ENCODE measurements at regions not wholly inside any gene's neighbourhood (a gene's known extent, or its start where the extent isn't known, plus 50 kb on each side); places are given as distances from the start of the nearest gene placed in this dataset.

DNA sequence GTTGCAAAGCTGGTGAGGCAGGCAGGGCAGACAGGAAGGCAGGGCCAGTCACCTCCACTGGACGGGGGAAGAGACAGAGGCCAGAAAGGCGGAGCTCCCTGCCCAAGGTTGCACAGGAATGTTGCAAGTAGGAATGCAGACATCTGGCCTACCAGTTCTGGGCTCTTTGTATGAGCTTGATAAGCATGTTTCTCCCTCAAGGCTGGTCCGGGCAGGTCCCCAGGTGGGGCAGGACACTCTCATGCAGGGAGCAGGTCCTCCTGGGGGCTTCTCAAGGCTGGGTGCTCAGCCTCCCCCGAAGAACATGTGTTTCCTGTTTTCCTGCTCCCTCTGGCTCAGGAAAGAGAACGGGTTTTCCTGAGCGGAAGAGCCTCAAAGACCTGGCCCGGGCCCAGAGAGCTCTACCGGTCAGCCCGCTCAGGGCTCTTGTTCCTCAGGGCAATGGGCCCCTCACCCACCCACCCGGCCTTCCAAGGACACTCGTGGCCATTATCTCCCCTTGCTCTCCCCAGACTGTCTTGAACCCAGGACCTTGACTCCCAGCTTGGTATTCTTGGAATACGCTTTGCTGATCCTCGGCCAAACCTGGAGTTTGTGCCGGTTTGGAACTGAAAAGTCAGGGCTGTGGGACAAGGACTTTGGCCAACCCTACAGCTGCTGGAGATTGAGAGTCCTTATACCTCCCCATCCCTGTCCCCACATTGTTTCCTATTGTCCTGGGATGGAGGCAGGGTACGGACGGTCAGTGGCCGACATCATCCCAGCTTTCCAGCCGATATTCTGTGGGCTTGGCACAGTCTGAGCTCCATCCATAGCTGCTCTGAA lies 87.7 kb upstream of the HAAO start:
- H3K4me3 ChIP-seq (ENCODE audit: low read depth, low read length): no peak overlapping the region
- no peak for DNase-seq (ENCODE audit: low read depth)
- no peak for TF ChIP-seq MYC (IDR thresholded peaks at IDR 0.05; ENCODE audit: low read depth, low read length)

DNA sequence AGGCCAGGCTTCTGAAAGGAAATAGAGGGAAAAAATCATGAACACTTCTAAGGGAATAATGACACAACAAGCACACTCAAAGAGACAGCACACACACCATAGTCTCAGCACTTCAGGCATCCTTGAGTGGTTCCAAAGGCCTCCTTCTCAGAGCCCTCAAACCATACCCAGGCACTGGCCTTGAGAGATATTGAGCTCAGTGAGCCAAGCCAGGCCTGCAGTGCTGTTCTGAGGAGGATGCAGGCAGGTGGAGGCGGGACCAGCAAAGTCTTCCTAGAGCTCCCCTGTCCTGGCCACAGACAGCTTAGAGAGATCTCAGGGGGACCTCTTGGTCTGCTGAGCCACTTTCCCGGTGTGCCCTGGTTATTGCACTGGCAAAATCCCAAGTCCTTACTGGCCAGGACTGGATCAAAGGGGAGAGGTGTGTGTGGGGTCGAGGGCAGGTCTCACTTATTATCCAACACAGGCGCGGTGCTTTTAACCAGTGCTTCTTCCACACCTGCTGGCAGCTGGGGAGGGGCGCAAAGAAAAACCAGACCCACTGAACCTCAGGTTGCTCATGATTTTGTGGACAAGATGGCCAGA lies 86.8 kb upstream of the HAAO start:
- no peak for DNase-seq (ENCODE audit: low read depth)
- TF ChIP-seq POLR2A (IDR thresholded peaks at IDR 0.05; ENCODE audit: extremely low read depth, insufficient read length) (no peak), CTCF (IDR thresholded peaks at IDR 0.05; ENCODE audit: low read depth, low read length) (no peak), MYC (IDR thresholded peaks at IDR 0.05; ENCODE audit: low read depth, low read length) (no peak), MAX (IDR thresholded peaks at IDR 0.05; ENCODE audit: low read depth, low read length) (no peak)
- no peak overlapping the region for H3K4me3 ChIP-seq (ENCODE audit: low read depth, low read length)

DNA sequence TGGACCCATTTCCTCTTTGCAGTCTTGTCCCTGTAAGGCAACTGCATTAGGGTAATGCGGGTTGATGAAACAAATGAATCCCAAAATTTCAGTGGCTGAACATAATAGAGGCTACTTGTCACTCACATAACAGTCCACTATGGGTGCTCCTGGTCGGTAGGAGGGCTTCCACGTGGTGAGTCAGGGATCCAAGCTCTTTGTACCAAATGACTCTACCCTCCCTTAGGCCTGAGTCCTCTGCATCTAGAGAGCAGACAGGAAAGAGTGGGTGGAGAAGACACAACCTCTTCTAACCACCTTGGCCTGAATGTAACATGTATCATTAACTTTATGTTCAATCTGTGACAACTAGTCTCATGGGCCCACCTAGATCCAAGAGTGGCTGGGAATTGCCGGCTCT lies 86.2 kb upstream of the HAAO start:
- DNase-seq (ENCODE audit: low read depth): no peak
- TF ChIP-seq POLR2A (IDR thresholded peaks at IDR 0.05; ENCODE audit: extremely low read depth, insufficient read length) (no peak), CTCF (IDR thresholded peaks at IDR 0.05; ENCODE audit: low read depth, low read length) (no peak), MAX (IDR thresholded peaks at IDR 0.05; ENCODE audit: low read depth, low read length) (no peak), MYC (IDR thresholded peaks at IDR 0.05; ENCODE audit: low read depth, low read length) (no peak)
- H3K4me3 ChIP-seq (ENCODE audit: low read depth, low read length): no peak overlapping the region

DNA sequence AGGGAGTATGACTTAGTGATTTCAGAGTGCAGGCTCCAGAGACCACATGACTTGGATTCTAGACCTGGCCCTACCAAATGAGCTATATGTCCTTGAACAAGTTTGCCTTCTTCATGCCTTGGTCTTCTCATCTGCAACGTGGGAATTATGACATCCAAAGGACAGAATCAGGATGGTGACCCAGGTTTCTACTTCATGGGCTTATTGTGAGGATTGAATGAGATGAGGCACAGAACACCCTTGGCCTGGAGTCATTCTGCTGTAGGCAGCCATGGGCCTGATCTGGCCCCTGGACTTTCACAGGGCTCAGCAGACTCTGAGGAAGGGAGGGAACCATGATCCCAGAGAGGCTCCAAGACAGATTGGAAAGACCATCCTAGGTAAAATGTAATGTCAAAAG lies 85.6 kb upstream of the HAAO start:
- no peak for DNase-seq (ENCODE audit: low read depth)
- TF ChIP-seq POLR2A (IDR thresholded peaks at IDR 0.05; ENCODE audit: extremely low read depth, insufficient read length) (no peak), MAX (IDR thresholded peaks at IDR 0.05; ENCODE audit: low read depth, low read length) (no peak)
- no peak overlapping the region for H3K4me3 ChIP-seq (ENCODE audit: low read depth, low read length)

- DNase-seq (ENCODE audit: low read depth): no peak
- TF ChIP-seq MYC (IDR thresholded peaks at IDR 0.05; ENCODE audit: low read depth, low read length): no peak
- TF ChIP-seq CTCF (IDR thresholded peaks at IDR 0.05; ENCODE audit: low read depth, low read length): no peak
- TF ChIP-seq POLR2A (IDR thresholded peaks at IDR 0.05; ENCODE audit: extremely low read depth, insufficient read length): no peak
- no peak for TF ChIP-seq MAX (IDR thresholded peaks at IDR 0.05; ENCODE audit: low read depth, low read length)
- H3K4me3 ChIP-seq (ENCODE audit: low read depth, low read length): no peak overlapping the region
These were observed 85.1 kb upstream of the HAAO start for GRCh38 chr2:42877511-42877910.

DNA sequence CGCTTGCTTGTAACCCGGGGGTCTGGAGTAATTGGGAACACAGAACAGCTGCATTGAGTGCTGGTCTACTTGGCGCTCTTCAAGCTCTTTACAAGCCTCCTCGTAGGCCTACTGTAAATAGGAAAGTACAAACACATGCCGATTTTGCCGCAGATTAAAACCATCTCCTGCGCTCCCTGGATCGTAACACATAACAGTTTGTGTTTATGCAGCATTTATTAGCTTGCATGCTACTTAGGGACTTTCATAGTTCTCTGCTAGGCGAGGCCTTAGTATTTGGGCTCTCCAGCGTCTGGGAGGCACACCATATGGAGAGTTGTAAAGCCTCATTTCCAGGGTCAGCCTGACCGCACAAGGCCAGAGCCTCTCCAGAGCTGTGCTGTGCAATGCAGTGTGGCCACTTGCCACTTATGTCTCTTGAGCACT lies 84.0 kb upstream of the HAAO start:
- TF ChIP-seq MAX (IDR thresholded peaks at IDR 0.05; ENCODE audit: low read depth, low read length): no peak
- TF ChIP-seq CTCF (IDR thresholded peaks at IDR 0.05; ENCODE audit: low read depth, low read length): no peak
- TF ChIP-seq POLR2A (IDR thresholded peaks at IDR 0.05; ENCODE audit: extremely low read depth, insufficient read length): no peak
- TF ChIP-seq MYC (IDR thresholded peaks at IDR 0.05; ENCODE audit: low read depth, low read length): no peak
- DNase-seq (ENCODE audit: low read depth): no peak
- H3K4me3 ChIP-seq (ENCODE audit: low read depth, low read length): no peak overlapping the region
